ENCODE measurements at regions not wholly inside any gene's neighbourhood (a gene's known extent, or its start where the extent isn't known, plus 50 kb on each side); places are given as distances from the start of the nearest gene placed in this dataset.
A peak's percentile ranks its signal among the peaks of the same experiment; 100 is the strongest.
"Not testable (repeated sequence)": the region's sequence is repeated elsewhere in the genome, so short reads cannot be mapped to it uniquely, and the experiment has no call there.

DNA sequence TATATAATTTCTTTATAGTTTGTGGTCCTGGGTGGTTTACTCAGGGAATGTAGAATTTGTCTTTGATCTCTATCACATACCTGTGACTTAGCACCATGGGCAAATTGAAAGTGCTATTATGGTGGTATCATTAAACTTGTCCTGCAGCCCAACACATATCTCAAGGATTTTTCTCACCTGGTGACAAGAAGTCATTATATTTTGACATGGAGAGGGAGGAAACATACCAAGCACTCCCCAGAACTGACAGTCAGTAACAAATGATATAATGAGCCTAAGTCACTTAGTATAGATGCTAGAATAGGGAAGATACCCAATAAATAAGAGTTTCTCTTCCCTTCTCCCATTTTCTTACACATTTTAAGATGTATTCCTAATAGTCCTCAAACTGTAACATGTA lies 805.5 kb upstream of the KIF2B start:
- no peak for DNase-seq

DNA sequence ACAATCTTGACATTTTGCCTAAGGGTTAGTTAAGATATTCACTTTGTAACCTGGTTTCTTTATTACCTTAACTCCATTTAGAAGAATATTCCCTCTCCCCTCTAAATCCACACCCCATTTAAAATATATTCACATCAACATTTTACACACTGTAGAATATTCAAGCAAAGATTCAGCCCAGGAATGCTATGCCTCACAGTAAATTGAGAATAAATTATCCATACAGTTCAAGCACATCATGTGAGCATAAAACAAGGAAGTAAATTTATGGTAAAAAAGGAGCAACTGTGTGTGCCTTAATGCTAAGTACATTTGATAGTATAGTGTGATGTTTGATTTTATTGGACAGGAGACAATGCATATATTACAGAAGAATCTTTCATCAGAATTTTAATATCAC lies 806.6 kb upstream of the KIF2B start:
- no peak for DNase-seq

DNA sequence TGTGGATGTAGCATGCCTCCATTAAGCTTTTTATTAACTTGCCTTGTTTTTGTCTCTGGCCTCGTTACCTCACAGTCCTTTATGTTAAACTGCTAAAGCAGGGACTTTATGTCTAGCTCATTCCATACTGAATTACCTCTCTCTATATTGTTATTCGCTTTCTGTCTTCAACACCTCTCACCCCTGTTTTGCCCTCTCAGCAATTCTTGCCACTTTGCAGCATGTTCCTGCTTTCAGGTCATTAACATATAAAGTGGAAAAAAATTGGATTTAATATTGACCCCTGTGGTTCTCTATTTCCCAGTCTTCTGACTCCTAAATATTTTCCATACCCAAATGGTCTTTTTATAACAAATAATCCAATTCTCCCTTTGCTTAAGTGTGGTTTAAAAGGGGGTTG lies 810.4 kb upstream of the KIF2B start:
- no peak for DNase-seq

- no peak for DNase-seq
These were observed 816.7 kb upstream of the KIF2B start for GRCh38 chr17:53006006-53006405.

DNA sequence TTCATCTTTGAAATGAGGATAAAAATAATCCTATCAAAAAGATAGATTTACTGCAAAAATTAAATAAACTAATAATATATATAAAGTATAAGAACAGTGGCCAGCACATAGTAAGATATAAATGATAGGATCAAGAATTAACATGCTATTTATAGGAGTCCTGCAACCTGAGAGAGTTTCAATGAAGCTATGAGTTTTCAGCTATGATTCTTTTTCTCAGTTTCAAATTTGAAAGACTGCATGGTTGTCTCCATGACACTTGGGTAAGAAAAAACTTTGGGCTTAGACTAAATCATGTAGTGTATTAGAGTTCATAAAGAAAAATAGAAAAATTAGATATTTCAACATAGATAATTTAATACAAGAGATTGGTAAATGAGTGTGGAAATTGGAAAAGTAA lies 817.8 kb upstream of the KIF2B start:
- DNase-seq: no peak

GRCh38 chr17:52995881-52996280 lies 826.8 kb upstream of the KIF2B start:
- no peak for DNase-seq

- peak; percentile 94 for DNase-seq
These were observed 827.6 kb upstream of the KIF2B start for GRCh38 chr17:52995147-52995546.

- no peak for DNase-seq
These were observed 827.6 kb upstream of the CA10 start for GRCh38 chr17:52986056-52986662.

- DNase-seq: no peak
These were observed 823.8 kb upstream of the CA10 start for GRCh38 chr17:52982331-52982730.

GRCh38 chr17:52979921-52980320 lies 821.4 kb upstream of the CA10 start:
- DNase-seq: no peak

- DNase-seq: no peak
These were observed 807.3 kb upstream of the CA10 start for GRCh38 chr17:52965856-52966255.

- not testable (repeated sequence) for DNase-seq
These were observed 803.2 kb upstream of the CA10 start for GRCh38 chr17:52961751-52962150.

- no peak for DNase-seq
These were observed 798.9 kb upstream of the CA10 start for GRCh38 chr17:52957411-52957810.

- DNase-seq: no peak
These were observed 788.9 kb upstream of the CA10 start for GRCh38 chr17:52947418-52947817.

- DNase-seq: no peak
These were observed 780.2 kb upstream of the CA10 start for GRCh38 chr17:52938623-52939230.

DNA sequence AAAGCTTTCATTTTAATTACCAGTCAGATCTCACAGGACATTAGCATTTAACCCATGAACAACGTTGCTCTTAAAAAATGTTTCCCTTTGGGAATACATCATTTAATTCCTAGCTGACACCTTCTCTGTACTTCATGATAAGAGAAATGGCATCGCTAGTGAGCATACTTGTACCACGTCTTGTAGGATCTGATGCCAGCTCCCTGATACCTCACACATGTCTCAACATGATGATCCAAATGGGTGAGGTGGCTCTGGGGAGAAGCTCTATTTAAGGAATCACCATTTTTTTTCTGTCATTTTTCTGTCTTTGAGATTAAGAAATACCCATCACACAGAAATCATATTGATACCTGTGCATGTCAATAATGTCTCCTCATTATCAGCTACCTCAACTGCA lies 772.1 kb upstream of the CA10 start:
- no peak for DNase-seq

DNA sequence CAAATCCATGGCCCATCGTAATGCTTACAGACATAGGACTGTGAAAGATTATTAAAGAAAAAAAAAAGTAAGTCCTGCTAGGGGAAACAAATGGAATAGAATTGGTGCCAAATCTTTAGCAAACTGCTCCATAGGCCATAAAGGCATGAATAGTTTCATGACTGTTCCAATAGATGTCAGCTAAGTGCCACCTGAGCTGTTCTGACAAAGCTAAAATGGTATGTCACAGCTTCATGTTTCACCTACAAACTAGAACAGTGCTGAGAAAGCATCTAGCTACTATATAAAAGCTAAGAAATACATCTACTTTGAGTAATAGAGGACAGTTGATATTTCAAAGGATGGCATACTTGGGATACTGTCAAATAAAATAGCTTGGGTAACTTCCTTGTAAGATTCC lies 771.6 kb upstream of the CA10 start:
- no peak for DNase-seq

DNA sequence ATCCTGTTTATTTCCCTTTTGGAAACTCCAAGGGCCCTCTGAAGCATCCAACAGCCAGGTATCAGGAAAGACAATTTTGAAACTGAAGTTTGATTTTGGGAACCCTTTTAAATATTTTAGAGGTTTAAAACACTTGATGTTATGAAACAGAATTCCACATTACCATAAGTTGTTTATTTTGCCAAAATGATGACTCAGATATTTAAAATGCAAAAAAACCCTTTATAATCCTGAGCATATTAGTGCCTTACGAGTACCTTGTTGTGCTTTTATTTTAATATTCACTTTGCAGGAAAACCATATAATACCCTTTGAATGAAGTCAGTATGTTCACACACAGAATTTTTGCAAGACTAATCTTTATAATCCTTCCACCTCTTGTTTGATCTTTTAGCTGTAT lies 765.1 kb upstream of the CA10 start:
- DNase-seq: no peak

GRCh38 chr17:52899235-52899634 lies 740.7 kb upstream of the CA10 start:
- no peak for DNase-seq

DNA sequence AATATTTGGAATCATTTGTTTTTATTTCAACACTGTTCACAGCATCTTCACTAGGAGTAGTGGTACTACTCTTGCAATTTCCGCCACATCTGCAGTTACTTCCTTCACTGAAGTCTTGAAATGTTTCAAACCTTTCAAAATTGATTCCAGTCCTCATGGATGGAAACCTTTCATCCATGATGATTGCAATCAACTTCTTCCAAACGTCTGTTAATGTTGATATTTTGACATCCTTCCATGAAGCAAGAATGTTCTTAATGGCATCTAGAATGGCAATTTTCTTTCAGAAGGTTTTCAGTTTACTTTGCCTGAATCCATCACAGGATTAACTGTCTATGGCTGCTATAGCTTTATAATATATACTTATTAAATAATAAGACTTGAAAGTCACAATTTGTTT lies 736.8 kb upstream of the CA10 start:
- DNase-seq: no peak

DNA sequence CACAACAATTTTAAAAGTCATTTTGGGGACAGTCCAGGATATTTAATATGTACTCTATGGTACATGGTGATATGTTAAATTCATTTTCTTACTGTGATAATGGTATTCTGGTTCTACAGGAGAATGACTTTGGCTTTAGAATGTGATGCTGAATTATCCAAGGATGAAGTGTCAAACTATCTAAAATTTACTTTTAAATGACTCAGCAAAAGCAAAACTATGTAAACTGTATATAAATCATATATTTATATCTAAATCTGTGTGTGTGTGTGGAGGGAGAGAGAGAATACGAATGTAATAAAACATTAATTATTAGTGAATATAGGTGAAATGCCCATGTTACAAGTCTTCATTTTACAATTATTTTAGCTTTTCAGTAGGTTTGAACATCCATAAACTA lies 733.8 kb upstream of the CA10 start:
- DNase-seq: no peak

DNA sequence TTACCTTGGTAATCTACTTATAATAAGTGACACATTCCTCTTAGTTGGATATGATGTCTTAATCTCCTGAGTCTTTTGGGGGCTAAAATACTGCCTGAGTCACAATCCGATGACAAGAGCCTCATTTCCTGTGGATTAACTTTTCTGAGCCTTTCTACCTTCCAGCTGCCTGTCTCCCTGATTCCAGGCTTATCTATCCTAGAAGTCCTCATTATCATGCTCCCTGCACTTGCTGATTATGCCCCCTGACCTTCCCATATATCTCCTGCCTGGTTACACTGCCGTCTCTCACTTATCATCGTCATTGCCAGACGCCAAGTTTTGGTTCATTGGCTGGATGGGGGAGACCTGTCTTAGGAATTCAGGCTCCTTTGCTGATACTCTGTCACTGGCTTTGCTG lies 727.4 kb upstream of the CA10 start:
- no peak for DNase-seq

DNA sequence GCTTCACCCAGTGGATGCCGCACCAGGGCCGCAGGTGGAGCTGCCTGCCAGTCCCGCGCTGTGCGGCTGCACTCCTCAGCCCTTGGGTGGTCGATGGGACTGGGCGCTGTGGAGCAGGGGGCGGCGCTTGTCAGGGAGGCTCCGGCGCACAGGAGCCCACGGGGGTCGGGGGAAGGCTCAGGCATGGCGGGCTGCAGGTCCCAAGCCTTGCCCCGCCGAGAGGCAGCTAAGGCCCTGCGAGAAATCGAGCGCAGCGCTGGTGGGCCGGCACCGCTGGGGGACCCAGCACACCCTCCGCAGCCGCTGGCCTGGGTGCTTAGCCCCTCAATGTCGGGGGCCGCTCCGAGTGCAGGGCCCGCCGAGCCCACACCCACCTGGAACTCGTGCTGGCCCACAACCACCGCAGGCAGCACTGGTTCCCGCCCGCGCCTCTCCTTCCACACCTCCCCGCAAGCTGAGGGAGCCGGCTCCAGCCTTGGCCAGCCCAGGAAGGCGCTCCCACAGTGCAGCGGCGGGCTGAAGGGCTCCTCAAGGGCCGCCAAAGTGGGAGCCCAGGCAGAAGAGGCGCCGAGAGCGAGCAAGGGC lies 725.5 kb upstream of the CA10 start:
- not testable (repeated sequence) for DNase-seq

DNA sequence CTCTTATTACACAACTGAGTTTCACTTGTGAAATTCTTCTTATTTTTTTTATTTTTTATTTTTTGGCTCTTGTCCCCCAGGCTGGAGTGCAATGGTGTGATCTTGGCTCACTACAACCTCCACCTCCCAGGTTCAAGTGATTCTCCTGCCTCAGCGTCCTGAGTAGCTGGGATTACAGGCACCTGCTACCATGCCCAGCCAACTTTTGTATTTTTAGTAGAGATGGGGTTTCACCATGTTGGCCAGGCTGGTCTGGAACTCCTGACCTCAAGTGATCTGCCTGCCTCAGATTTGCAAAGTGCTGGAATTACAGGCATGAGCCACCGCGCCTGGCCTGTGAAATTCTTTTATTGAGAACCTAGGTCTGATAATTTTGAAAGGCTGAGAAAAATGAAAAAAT lies 688.3 kb upstream of the CA10 start:
- not testable (repeated sequence) for DNase-seq

- DNase-seq: no peak
These were observed 683.5 kb upstream of the CA10 start for GRCh38 chr17:52841971-52842370.
